ENCODE measurements at regions not wholly inside any gene's neighbourhood (a gene's known extent, or its start where the extent isn't known, plus 50 kb on each side); places are given as distances from the start of the nearest gene placed in this dataset. TPM values are rescaled to one million over a fixed set of nuclear protein-coding genes. Genes with fewer than 3 reads are reported as not detected.

DNA sequence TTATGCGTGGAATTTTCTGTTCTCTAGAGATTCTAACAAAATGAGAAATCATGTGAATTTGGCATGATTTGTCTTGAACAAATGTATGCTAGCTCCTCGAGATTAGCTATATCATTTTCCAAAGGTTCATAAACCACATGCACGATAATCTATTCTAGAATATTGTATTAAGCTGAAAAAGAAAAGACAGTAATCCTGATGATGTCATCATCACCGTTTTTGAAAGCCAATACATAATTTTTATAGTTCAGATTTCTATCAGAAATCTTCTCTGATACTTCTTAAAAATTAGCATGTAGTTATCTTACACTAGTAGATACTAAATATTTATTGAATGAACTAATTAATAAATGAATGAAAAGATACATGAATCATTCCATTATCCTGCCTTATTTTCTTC is 111.2 kb downstream of the HAO1 start:
- DNase-seq (ENCODE audit: low read depth, low spot score) (no peak), ATAC-seq (no peak)
- no peaks in the 10 kb centered on the region for H3K36me3 ChIP-seq (ENCODE audit: control insufficient read depth, insufficient read depth, low read length)
- no peaks in the 10 kb centered on the region for H3K27me3 ChIP-seq (ENCODE audit: control insufficient read depth, insufficient read depth, low read length)
- CTCF ChIA-PET: no interaction called here
- TF ChIP-seq, protein P1, sequence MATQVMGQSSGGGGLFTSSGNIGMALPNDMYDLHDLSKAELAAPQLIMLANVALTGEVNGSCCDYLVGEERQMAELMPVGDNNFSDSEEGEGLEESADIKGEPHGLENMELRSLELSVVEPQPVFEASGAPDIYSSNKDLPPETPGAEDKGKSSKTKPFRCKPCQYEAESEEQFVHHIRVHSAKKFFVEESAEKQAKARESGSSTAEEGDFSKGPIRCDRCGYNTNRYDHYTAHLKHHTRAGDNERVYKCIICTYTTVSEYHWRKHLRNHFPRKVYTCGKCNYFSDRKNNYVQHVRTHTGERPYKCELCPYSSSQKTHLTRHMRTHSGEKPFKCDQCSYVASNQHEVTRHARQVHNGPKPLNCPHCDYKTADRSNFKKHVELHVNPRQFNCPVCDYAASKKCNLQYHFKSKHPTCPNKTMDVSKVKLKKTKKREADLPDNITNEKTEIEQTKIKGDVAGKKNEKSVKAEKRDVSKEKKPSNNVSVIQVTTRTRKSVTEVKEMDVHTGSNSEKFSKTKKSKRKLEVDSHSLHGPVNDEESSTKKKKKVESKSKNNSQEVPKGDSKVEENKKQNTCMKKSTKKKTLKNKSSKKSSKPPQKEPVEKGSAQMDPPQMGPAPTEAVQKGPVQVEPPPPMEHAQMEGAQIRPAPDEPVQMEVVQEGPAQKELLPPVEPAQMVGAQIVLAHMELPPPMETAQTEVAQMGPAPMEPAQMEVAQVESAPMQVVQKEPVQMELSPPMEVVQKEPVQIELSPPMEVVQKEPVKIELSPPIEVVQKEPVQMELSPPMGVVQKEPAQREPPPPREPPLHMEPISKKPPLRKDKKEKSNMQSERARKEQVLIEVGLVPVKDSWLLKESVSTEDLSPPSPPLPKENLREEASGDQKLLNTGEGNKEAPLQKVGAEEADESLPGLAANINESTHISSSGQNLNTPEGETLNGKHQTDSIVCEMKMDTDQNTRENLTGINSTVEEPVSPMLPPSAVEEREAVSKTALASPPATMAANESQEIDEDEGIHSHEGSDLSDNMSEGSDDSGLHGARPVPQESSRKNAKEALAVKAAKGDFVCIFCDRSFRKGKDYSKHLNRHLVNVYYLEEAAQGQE (IDR thresholded peaks at IDR 0.05; ENCODE audit: insufficient read depth in 1 of 2, low read depth in 2 of 2, low read length in 1 of 2): no peak
- TF ChIP-seq TCF7L2 (IDR thresholded peaks at IDR 0.05; ENCODE audit: low read depth, low read length): no peak
- TF ChIP-seq SIN3A (IDR thresholded peaks at IDR 0.05; ENCODE audit: borderline replicate concordance, insufficient read depth, low read depth, low read length): no peak
- TF ChIP-seq, protein P2, sequence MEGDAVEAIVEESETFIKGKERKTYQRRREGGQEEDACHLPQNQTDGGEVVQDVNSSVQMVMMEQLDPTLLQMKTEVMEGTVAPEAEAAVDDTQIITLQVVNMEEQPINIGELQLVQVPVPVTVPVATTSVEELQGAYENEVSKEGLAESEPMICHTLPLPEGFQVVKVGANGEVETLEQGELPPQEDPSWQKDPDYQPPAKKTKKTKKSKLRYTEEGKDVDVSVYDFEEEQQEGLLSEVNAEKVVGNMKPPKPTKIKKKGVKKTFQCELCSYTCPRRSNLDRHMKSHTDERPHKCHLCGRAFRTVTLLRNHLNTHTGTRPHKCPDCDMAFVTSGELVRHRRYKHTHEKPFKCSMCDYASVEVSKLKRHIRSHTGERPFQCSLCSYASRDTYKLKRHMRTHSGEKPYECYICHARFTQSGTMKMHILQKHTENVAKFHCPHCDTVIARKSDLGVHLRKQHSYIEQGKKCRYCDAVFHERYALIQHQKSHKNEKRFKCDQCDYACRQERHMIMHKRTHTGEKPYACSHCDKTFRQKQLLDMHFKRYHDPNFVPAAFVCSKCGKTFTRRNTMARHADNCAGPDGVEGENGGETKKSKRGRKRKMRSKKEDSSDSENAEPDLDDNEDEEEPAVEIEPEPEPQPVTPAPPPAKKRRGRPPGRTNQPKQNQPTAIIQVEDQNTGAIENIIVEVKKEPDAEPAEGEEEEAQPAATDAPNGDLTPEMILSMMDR (IDR thresholded peaks at IDR 0.05): no peak
- no peak for TF ChIP-seq POLR2AphosphoS5 (IDR thresholded peaks at IDR 0.05; ENCODE audit: low read depth, low read length)
- POLR2A ChIA-PET: no interaction called here
- no peaks in the 10 kb centered on the region for H3K9me3 ChIP-seq (ENCODE audit: control insufficient read depth, insufficient read depth, low read depth, low read length)
- H3K27ac ChIP-seq (ENCODE audit: low read length): no peak overlapping the region
- intact Hi-C loops (cut with micrococcal nuclease; ENCODE audit: unreplicated experiment): no loop called here
- no TSS peak for BruUV-seq (replicated peaks)
- in situ Hi-C loops (cut with HindIII; ENCODE audit: low pct_unique_long_range_greater_than_20kb, low sequenced_read_pairs): no loop called here
- H3K4me1 ChIP-seq (ENCODE audit: control insufficient read depth, insufficient read depth, low read length): no peaks in the 10 kb centered on the region
- H3K4me3 ChIP-seq (ENCODE audit: low read depth in 2 of 2, low read length in 2 of 2): no peak overlapping the region

DNA sequence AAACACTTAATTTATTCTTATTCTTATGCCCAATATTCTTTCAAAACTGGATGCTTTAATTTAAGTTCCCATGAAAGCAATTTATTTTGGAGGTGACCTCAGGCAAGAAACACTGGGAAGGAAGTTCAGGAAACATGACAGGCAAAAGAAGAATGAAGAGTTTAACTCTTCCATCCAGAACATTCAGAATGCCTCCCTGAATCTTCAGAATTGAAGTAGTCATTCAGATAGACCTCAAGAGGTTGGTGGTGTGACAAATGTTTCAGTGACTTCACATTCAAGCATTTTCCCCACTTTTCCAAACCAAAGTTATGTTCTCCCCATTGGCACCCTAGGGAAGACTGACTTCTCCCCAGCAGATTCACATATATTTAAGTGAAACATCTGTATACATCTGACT is 110.5 kb downstream of the HAO1 start:
- intact Hi-C loops (cut with micrococcal nuclease; ENCODE audit: unreplicated experiment): no loop called here
- no peaks in the 10 kb centered on the region for H3K36me3 ChIP-seq (ENCODE audit: control insufficient read depth, insufficient read depth, low read length)

More for the DNA sequence above, 110.5 kb downstream of the HAO1 start:
- in situ Hi-C loops (cut with HindIII; ENCODE audit: low pct_unique_long_range_greater_than_20kb, low sequenced_read_pairs): no loop called here
- no peak overlapping the region for H3K27ac ChIP-seq (ENCODE audit: low read length)
- H3K9me3 ChIP-seq (ENCODE audit: control insufficient read depth, insufficient read depth, low read depth, low read length): no peaks in the 10 kb centered on the region
- TF ChIP-seq POLR2AphosphoS5 (IDR thresholded peaks at IDR 0.05; ENCODE audit: low read depth, low read length) (no peak), TCF7L2 (IDR thresholded peaks at IDR 0.05; ENCODE audit: low read depth, low read length) (no peak), SIN3A (IDR thresholded peaks at IDR 0.05; ENCODE audit: borderline replicate concordance, insufficient read depth, low read depth, low read length) (no peak)
- TF ChIP-seq, protein P1 (IDR thresholded peaks at IDR 0.05; ENCODE audit: insufficient read depth in 1 of 2, low read depth in 2 of 2, low read length in 1 of 2): no peak
- TF ChIP-seq, protein P2 (IDR thresholded peaks at IDR 0.05): no peak
- no peak overlapping the region for H3K4me3 ChIP-seq (ENCODE audit: low read depth in 2 of 2, low read length in 2 of 2)
- CTCF ChIA-PET: no interaction called here
- no peaks in the 10 kb centered on the region for H3K4me1 ChIP-seq (ENCODE audit: control insufficient read depth, insufficient read depth, low read length)
- H3K27me3 ChIP-seq (ENCODE audit: control insufficient read depth, insufficient read depth, low read length): no peaks in the 10 kb centered on the region
- no peak for ATAC-seq
- BruUV-seq (replicated peaks): no TSS peak
- POLR2A ChIA-PET: no interaction called here
- no peak for DNase-seq (ENCODE audit: low read depth, low spot score)

Small RNAs in the stretch of these regions (microRNA-seq; reads per million reads assigned to microRNA genes)
- not detected for gene MIR8062 (ENCODE audit: unreplicated experiment)

All from Panc1 (cell line).